ENCODE measurements at regions not wholly inside any gene's neighbourhood (a gene's known extent, or its start where the extent isn't known, plus 50 kb on each side); places are given as distances from the start of the nearest gene placed in this dataset.

- no peaks in the 10 kb centered on the region for H3K36me3 ChIP-seq (ENCODE audit: control insufficient read depth, insufficient read depth, low read length)
- no peak overlapping the region for H3K27ac ChIP-seq (ENCODE audit: extremely low read depth, low read depth, low read length)
- no peaks in the 10 kb centered on the region for H3K4me1 ChIP-seq (replicated peaks in 1 of 2; ENCODE audit: control insufficient read depth in 2 of 2, insufficient read depth in 2 of 2, low read length in 2 of 2)
- H3K9me1 ChIP-seq (ENCODE audit: control insufficient read depth, insufficient read depth, low read length) = no peaks in the 10 kb centered on the region
- no peaks in the 10 kb centered on the region for H3K79me2 ChIP-seq (ENCODE audit: control insufficient read depth, insufficient read depth, low read length)
- H3K9me3 ChIP-seq (replicated peaks; ENCODE audit: control insufficient read depth, insufficient read depth, low read depth, low read length) = no peaks in the 10 kb centered on the region
- no peaks in the 10 kb centered on the region for H4K20me1 ChIP-seq (replicated peaks; ENCODE audit: control insufficient read depth, insufficient read depth, low read length)
- in situ Hi-C loops (cut with MboI) (no loop called here), intact Hi-C loops (cut with micrococcal nuclease) (no loop called here)
- WGBS (ENCODE audit: insufficient coverage, low coverage, missing lambda C conversion rate) = 0% methylated on average over 3 of the region's 3 CpGs
- ATAC-seq (no peak), FAIRE-seq (no peak), DNase-seq (ENCODE audit: extremely low read depth in 1 of 4, low spot score in 3 of 4) (no peak)
- no peak for TF ChIP-seq IFI16 (CRISPR knock-in tag; IDR thresholded peaks at IDR 0.05)
- no peak for TF ChIP-seq E2F3 (CRISPR knock-in tag; IDR thresholded peaks at IDR 0.05)
- TF ChIP-seq STAT5B (CRISPR knock-in tag; IDR thresholded peaks at IDR 0.05) = no peak
- ChIA-PET CTCF (ENCODE audit: low intra/inter-chr PET ratio) (no interaction called here), POLR2A (no interaction called here)
- no peak overlapping the region for H3K9ac ChIP-seq (ENCODE audit: insufficient read depth in 1 of 2, low read depth in 2 of 2, low read length in 2 of 2)
- H3K4me3 ChIP-seq = no peak overlapping the region
- H3K4me2 ChIP-seq (ENCODE audit: insufficient read depth, low read length) = no peak overlapping the region
- no TSS peak for BruUV-seq (replicated peaks)
- H2AFZ ChIP-seq (ENCODE audit: low read depth, low read length) = no peak overlapping the region
- no peaks in the 10 kb centered on the region for H3K27me3 ChIP-seq (ENCODE audit: control insufficient read depth in 2 of 2, insufficient read depth in 2 of 2, low read length in 2 of 2)
Observed at GRCh38 chr4:10773010-10773409, 88.4 kb upstream of the CLNK start.

GRCh38 chr4:10765386-10765785 is 80.8 kb upstream of the CLNK start:
- CTCF ChIA-PET (ENCODE audit: low intra/inter-chr PET ratio) = no interaction called here
- Histone ChIP-seq H2AFZ (ENCODE audit: low read depth, low read length) (no peak overlapping the region), H3K4me1 (replicated peaks in 1 of 2; ENCODE audit: control insufficient read depth in 2 of 2, insufficient read depth in 2 of 2, low read length in 2 of 2) (no peaks in the 10 kb centered on the region), H3K4me3 (no peak overlapping the region), H3K27ac (ENCODE audit: extremely low read depth, low read depth, low read length) (no peak overlapping the region), H3K9me3 (replicated peaks; ENCODE audit: control insufficient read depth, insufficient read depth, low read depth, low read length) (no peaks in the 10 kb centered on the region), H3K4me2 (ENCODE audit: insufficient read depth, low read length) (no peak overlapping the region), H3K9me1 (ENCODE audit: control insufficient read depth, insufficient read depth, low read length) (no peaks in the 10 kb centered on the region), H3K27me3 (ENCODE audit: control insufficient read depth in 2 of 2, insufficient read depth in 2 of 2, low read length in 2 of 2) (no peaks in the 10 kb centered on the region), H4K20me1 (replicated peaks; ENCODE audit: control insufficient read depth, insufficient read depth, low read length) (no peaks in the 10 kb centered on the region), H3K9ac (ENCODE audit: insufficient read depth in 1 of 2, low read depth in 2 of 2, low read length in 2 of 2) (no peak overlapping the region), H3K79me2 (ENCODE audit: control insufficient read depth, insufficient read depth, low read length) (no peaks in the 10 kb centered on the region), H3K36me3 (ENCODE audit: control insufficient read depth, insufficient read depth, low read length) (no peaks in the 10 kb centered on the region)
- intact Hi-C loops (cut with micrococcal nuclease) (no loop called here), in situ Hi-C loops (cut with MboI) (no loop called here)
- POLR2A ChIA-PET = no interaction called here
- ATAC-seq = no peak
- DNase-seq (ENCODE audit: extremely low read depth in 1 of 4, low spot score in 3 of 4) = no peak
- 0% methylated on average over 3 of the region's 3 CpGs for WGBS (ENCODE audit: insufficient coverage, low coverage, missing lambda C conversion rate)
- TF ChIP-seq GABPB2 (CRISPR knock-in tag; conservative IDR thresholded peaks at IDR 0.05) (no peak), HDAC1 (IDR thresholded peaks at IDR 0.05) (no peak), LCOR (CRISPR knock-in tag; IDR thresholded peaks at IDR 0.05) (no peak), POLR3G (IDR thresholded peaks at IDR 0.05; ENCODE audit: extremely low read depth, insufficient read length, insufficient replicate concordance) (no peak), FIP1L1 (IDR thresholded peaks at IDR 0.05; ENCODE audit: low read depth, low read length, poor library complexity, severe bottlenecking) (no peak)
- BruUV-seq (replicated peaks) = no TSS peak
- FAIRE-seq = no peak
